Hypothalamus (tissue), 51 donors: ENCODE measurements at regions not wholly inside any gene's neighbourhood (a gene's known extent, or its start where the extent isn't known, plus 50 kb on each side); places are given as distances from the start of the nearest gene placed in this dataset.

Source experiments
- DNase-seq, 51 donors: peaks; one replicate each; lab custom pipeline; 2025; lab: John Stamatoyannopoulos, UW

DNA sequence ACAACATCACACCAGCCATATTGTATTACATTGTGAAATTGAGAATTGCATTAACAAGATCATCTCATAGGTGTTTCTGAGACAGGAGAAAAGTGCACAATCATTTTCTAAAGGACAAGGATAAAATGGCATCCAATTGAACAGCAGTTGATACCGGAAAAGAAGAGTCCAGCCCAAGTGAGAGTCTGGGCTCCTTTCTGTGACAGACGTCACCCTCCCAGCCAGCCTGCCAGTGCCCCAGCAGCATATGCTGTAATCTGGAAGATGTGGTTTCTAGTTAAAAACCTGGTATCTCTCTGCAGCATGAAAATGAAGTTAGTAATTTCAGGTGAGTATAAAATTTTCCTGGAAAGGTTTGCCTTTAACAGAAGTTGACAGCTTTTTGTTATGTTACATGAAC lies 1531.7 kb upstream of the PIK3C3 start:
- DNase-seq: no peak

GRCh38 chr18:40420675-40421074 lies 1534.4 kb upstream of the PIK3C3 start:
- no peak for DNase-seq

DNA sequence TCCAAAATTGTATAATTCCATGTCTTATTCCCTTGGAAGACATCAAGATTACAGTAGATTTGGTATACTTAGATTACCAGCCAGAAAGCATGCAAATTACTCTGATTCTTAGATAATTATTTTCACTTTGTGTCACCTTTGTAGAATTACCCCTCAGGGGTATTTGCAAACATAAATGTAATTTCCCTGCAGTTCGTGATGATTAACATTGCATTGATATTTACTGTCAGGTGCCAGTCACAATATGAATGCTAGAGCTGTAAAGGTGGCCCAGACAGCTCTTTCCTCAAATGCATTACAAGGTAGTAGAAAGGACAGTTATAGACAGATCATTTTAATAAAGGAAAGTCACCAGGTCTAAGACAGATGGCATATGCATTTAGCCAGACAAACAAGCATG lies 1537.5 kb upstream of the PIK3C3 start:
- no peak for DNase-seq

GRCh38 chr18:40415821-40416220 lies 1539.2 kb upstream of the PIK3C3 start:
- no peak for DNase-seq

DNA sequence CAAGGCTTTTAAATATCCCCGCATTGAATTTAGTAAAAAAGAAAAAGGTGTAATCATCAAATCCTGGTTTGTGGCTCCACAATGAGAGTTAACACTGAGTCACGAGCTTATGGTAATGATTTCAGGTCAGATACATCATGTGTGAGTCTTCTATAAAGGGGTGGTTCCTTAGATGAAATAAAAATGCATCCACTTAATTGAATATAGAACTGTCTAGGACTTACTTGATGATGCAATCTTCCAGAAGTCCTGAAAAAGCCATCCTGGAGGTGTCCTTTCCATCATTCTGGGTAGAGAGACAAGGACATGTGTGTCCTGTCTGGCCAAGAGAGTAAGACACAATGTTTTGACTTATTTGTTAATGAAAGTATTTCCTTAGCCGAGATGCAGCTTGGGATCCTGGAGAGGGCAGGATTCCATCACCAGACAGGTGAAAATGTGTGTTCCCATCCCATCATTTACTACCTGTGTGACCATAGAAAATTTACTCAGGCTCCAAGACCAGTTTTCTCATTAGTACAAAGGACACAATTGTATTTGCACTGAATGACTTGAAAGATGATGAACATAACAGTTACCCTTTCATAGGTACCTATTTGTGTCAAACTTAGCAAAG lies 1539.8 kb upstream of the PIK3C3 start:
- no peak for DNase-seq

GRCh38 chr18:40414155-40414754 lies 1540.8 kb upstream of the PIK3C3 start:
- DNase-seq: no peak

GRCh38 chr18:40413160-40413559 lies 1541.9 kb upstream of the PIK3C3 start:
- peak in 24 of 51 donors; percentile 0 to 52 (median 14) for DNase-seq

DNA sequence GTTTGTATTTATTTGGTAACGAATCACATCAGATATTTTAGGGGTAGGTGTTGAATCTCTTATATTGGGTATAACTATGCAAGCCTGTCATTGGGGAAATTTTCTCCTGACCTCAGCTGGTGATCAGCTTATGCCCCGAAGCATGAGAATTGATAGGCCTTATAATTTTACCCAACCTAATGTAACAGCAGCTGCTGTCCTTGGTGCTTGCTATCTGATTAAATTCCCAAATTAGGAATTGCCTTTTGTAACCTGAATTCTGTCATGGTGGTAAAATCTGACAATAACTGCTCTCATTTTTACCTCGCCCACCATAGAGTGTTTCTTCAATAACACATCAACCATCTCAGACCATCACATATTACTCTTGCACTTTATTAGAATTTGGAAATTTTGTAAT lies 1542.6 kb upstream of the PIK3C3 start:
- DNase-seq: no peak

DNA sequence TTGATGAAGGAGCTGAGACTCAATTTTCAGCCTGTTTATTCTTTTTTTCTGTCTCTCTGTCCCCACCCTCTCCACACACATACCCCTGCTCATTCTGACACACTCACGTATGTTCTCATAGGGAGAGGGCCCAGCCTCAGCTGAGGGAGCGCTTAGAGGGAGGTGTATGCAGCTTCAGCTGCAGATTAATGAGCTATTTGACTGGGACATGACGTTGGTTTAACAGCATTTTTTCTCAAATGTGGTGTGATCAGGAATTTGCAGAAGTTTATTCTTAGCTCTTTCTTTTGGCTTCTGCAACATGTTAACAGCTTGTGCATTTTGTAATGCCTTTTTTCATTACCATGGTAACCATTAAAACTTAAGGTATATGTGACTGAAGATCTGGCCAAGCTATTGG lies 1547.1 kb upstream of the PIK3C3 start:
- DNase-seq: peak in 1 of 51 donors; percentile 36

DNA sequence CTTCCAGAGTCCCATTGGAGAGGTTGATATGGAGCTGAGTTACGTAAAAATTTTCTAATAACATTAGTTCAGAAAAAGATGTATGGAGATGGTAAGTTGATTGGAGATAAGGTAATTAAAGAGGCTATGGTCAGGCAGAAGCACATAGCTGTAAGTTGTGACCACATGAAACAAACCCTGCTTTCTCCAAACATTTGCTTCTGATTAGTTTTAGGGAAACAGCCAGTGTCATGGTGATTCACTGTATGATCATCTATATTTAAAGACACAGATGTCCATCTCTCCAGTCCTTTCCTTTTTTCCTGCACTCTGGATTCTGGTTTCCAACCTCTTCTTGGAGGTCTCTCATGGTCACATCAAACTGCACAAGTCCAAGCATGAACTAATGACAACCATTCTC lies 1550.8 kb upstream of the PIK3C3 start:
- no peak for DNase-seq

- DNase-seq: no peak
Observed at GRCh38 chr18:40402052-40402451, 1553.0 kb upstream of the PIK3C3 start.

- DNase-seq: no peak
Observed at GRCh38 chr18:40388121-40388520, 1566.9 kb upstream of the PIK3C3 start.

GRCh38 chr18:40387130-40387787 lies 1567.8 kb upstream of the PIK3C3 start:
- no peak for DNase-seq

- DNase-seq: no peak
Observed at GRCh38 chr18:40382197-40382596, 1572.8 kb upstream of the PIK3C3 start.

GRCh38 chr18:40380686-40381439 lies 1574.2 kb upstream of the PIK3C3 start:
- DNase-seq: no peak

DNA sequence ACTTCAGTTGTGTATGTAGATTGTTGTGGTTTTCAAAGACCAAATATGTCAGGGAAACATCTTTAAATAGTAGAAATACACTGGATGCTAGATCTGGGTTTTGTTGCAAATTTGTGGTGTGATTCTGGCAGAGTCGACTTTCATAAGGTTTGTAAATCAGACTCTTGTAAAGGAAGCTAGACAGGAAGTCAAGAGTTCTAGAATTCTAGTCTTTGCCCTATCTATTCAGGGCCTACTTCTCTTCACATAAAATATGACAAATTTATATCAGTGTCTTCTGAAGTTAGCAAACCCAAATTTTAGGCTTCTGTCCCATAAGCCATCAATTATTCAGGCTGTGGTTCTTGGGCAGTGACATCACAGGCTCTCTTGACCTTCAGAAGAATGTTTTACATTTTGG lies 1579.2 kb upstream of the PIK3C3 start:
- no peak for DNase-seq

DNA sequence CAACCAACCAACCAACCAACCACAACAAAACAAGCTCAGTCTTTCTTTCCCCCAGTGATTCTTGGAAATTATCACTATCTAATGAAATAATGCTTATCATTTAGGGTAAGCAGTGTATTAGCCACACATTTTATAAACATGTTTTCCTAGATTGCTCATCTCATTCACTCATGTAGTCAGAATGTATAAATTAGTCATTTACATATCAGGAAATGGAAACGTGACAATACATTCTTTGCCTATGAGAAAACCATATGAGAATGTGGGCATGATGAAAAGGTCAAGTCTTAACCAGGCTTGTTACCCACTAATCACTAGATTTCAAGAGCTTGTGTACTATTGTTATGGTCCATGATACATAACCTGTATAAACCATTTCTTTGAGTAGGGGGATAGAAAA lies 1583.4 kb upstream of the PIK3C3 start:
- DNase-seq: no peak

DNA sequence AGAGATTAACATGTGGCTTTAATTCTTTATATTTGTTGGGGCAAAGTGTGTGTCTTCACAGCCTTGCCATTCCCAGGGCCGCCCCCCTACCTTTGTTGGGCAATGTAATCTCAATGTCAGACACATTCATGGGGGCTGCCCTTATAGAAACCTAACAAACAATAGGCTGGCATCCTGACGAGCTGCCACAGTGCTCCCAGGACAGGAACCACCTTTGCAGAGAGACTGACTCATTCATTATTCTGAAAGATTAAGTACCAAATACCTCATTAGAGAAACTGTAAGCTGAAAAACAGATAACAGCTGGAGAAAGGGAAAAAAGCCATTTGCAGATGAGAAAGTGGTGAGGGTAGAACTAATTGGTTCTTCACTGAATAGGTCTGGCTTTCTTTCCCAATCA lies 1587.5 kb upstream of the PIK3C3 start:
- DNase-seq: no peak

DNA sequence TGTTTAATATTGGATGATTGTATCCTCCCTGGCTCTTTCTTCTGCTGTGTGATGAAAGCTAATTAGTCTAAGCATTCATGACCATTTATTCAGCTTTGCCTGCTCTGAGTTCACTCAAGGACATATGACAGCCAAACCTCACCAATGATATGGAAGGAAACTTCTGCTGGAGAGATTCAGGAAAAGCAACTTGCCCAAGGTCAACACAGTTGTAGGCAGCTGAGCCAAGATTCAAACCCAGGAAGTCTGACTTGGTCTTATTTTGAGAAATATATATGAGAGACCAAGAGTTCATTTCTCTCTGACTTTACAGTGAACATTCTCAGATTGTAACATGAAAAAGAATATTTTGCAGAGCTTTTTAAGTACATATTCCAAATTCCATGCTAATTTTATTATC lies 1588.5 kb upstream of the PIK3C3 start:
- DNase-seq: no peak

- DNase-seq: no peak
Observed at GRCh38 chr18:40365526-40365925, 1589.5 kb upstream of the PIK3C3 start.

DNA sequence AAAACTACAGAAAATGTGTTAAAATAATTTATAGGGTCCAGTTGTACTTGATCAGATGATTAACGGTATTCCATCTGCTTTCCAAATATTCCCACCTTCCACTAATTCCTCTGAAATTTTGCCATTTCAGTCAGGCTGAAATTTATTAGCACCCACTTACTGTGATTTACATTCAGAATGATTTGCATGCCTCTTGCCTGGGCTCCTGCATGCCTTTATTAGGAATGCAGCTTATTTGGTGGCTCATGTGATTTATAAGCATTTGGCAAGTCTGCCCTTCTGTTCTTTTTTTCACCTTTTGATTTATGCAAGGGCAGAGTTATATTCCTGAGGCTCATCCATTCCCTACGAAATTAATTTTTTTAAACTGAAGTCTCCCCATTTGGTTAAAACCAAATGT lies 1594.5 kb upstream of the PIK3C3 start:
- DNase-seq: no peak

- no peak for DNase-seq
Observed at GRCh38 chr18:40357536-40357935, 1597.5 kb upstream of the PIK3C3 start.
